ENCODE measurements at regions not wholly inside any gene's neighbourhood (a gene's known extent, or its start where the extent isn't known, plus 50 kb on each side); places are given as distances from the start of the nearest gene placed in this dataset.
A peak's percentile ranks its signal among the peaks of the same experiment; 100 is the strongest.
"Not testable (repeated sequence)": the region's sequence is repeated elsewhere in the genome, so short reads cannot be mapped to it uniquely, and the experiment has no call there.

DNA sequence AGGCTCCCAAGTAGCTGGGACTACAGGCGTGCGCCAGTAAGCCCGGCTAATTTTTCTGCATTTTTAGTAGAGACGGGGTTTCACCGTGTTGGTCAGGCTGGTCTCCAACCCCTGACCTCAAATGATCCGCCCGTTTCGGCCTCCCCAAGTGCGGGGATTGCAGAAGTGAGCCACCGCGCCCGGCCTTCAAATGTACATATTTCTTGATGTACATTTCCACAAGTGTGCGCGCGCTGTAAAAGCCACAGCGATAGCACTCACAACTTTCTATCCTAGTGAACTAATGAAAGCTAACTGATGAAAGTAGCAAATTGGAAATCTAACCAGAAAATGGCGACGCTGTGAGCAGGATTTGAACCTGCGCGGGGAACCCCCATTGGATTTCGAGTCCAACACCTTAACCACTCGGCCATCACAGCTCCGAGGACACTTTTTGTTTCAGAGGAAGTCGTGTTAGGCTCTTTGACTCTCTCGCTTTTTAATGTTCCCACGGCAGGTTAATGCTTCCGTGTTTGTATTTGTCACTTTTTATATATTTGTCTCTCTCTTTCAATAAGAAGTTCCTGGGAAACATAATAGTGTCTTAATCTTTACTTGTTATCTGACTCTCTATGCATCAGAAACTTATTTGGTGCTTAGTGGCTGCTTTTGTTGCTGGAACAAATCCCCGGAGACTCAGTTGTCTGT is 199.4 kb upstream of the ZNF184 start:
- in situ Hi-C loops (cut with HindIII; ENCODE audit: low pct_unique_long_range_greater_than_20kb, low sequenced_read_pairs): no loop called here
- DNase-seq (ENCODE audit: low read depth in 1 of 2, low spot score in 1 of 2): peak in 1 of 2 experiments; percentile 87
- no peak for TF ChIP-seq JUND (IDR thresholded peaks at IDR 0.05; ENCODE audit: low read depth)

- peak in 1 of 2 experiments; percentile 62 for DNase-seq (ENCODE audit: low read depth in 1 of 2, low spot score in 1 of 2)
- in situ Hi-C loops (cut with HindIII; ENCODE audit: low pct_unique_long_range_greater_than_20kb, low sequenced_read_pairs): no loop called here
- TF ChIP-seq JUND (IDR thresholded peaks at IDR 0.05; ENCODE audit: low read depth): no peak
These were observed 196.9 kb upstream of the ZNF184 start for GRCh38 chr6:27669624-27670301.

DNA sequence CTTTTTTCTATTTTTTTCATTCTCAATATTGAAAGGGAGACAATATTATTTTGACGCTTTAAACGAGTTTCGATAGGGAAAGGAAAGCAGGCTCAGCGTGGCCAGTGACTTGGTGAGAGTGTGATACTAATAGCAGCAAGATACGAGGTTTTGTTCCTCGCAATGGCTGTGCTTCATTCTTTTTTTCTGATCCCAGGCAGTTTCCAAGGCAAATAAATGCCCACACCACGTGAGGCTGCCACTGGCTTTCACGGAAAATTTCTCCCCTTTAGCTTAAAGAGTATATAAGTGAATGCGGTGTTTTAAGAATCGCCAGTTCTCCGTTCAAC is 196.4 kb upstream of the ZNF184 start:
- TF ChIP-seq JUND (IDR thresholded peaks at IDR 0.05; ENCODE audit: low read depth): no peak
- no peak for DNase-seq (ENCODE audit: low read depth in 1 of 2, low spot score in 1 of 2)
- in situ Hi-C loops (cut with HindIII; ENCODE audit: low pct_unique_long_range_greater_than_20kb, low sequenced_read_pairs): no loop called here

DNA sequence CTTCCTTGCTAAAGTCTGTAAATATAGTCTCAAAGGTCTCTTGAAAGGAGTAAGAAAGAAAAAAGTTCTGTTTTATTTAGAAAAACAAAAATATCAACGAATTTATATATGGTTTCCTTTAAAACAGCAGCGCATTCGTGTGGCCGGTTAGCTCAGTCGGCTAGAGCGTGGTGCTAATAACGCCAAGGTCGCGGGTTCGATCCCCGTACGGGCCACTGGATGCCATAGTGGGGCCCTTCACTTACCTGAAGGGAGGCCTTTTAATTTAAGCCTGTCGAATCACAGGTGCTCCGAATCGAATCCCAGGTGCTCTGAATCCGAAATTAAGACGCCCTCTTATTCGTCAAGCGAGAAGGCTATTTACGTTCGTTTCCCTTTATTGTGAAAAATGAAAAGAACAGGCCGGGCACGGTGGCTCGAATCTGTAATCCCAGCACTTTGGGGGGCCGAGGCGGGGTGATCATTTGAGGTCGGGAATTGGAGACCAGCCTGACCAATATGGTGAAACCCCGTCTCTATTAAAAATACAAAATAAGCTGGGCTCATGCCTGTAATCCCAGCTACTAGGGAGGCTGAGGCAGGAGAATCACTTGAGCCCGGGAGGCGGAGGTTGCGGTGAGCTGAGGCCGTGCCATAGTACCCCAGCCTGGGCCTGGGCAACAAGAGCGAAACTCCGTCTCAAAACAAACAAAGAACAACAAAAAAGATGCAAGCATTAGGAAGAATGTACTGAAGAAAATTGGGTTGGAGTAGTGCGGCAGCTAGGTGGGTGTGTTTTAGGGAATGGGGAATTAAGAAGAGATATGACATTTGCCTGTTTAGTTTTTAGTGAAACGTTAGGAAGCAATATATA is 195.8 kb upstream of the ZNF184 start:
- TF ChIP-seq JUND (IDR thresholded peaks at IDR 0.05; ENCODE audit: low read depth): no peak
- DNase-seq (ENCODE audit: low read depth in 1 of 2, low spot score in 1 of 2): peak in 1 of 2 experiments; percentile 81
- in situ Hi-C loops (cut with HindIII; ENCODE audit: low pct_unique_long_range_greater_than_20kb, low sequenced_read_pairs): no loop called here

DNA sequence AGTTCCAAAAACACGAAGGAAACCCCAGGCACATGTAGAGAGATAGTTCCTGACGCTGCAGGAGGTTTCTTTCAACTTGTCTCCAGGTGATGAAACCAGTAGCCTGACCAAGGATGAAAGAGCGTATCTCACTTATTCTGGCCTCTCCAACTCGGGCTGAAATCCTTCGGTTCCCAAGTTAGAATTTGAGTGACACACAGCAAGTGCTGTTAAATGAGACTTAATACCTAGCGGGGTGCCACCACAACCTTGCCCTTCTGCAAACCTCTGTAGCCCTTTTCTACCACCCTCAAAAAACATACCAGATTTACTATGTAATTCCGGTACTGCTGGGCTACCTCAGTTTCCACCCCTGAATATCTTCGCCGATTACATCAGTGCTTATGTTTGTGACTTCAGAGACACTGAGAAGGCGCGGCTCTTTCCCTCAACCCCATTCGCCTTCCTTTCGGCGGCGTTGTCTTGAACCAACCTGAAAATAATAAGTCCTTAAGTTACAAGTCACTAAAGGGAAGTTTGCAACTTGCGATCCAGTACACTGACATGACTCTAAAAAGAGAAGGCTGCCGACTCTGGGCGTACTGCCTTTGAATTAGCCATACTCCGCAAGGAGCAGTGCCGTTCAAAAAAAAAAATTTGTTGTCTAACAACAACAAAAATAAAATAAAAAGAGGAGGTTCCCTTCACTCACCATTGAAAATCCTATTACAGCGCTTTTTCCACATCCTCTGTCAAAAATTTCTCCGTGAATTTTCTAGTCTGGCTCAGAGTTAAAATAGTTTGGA is 194.9 kb upstream of the ZNF184 start:
- in situ Hi-C loops (cut with HindIII; ENCODE audit: low pct_unique_long_range_greater_than_20kb, low sequenced_read_pairs): no loop called here
- TF ChIP-seq JUND (IDR thresholded peaks at IDR 0.05; ENCODE audit: low read depth): no peak
- peak in 1 of 2 experiments; percentile 32 for DNase-seq (ENCODE audit: low read depth in 1 of 2, low spot score in 1 of 2)

- no peak for TF ChIP-seq JUND (IDR thresholded peaks at IDR 0.05; ENCODE audit: low read depth)
- no peak for DNase-seq (ENCODE audit: low read depth in 1 of 2, low spot score in 1 of 2)
These were observed 194.2 kb upstream of the ZNF184 start for GRCh38 chr6:27667016-27667656.

DNA sequence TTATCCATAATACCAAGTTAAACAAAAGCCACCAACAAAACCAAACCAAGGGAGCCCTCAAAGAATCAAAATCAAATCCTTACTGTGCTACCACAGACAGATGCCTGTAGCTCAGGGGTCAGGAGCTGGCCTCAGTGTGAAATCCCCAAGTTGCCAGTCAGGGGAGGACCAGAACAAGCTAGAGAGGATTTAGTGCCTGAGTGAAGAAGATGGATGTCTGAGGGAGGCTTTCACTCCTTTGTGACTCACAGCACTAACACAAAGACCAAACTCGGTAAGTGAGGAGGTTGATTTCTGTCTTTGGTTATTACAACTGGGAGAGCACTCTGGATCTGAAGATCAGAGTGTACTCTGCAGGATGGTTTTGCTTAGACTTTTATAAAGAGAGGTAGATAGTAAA is 189.9 kb upstream of the ZNF184 start:
- no peak for TF ChIP-seq JUND (IDR thresholded peaks at IDR 0.05; ENCODE audit: low read depth)
- in situ Hi-C loops (cut with HindIII; ENCODE audit: low pct_unique_long_range_greater_than_20kb, low sequenced_read_pairs): no loop called here
- no peak for DNase-seq (ENCODE audit: low read depth in 1 of 2, low spot score in 1 of 2)

More at GRCh38 chr6:27667016-27667656, 194.2 kb upstream of the ZNF184 start:
- in situ Hi-C loops (cut with HindIII; ENCODE audit: low pct_unique_long_range_greater_than_20kb, low sequenced_read_pairs): no loop called here

DNA sequence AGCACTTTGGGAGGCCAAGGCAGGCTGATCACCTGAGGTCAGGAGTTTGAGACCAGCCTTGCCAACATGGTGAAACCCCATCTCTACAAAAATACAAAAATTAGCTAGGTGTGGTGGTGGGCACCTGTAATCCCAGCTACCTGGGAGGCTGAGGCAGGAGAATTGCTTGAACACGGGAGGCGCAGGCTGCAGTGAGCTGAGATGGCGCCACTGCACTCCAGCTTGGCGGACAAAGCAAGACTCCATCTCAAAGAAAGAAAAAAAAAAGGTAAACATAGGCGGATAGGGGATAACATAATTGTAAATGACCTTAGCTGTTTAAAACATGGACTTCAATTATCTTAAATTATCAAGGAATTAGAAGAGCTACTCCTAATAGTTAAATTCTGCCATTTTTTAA is 189.3 kb upstream of the ZNF184 start:
- in situ Hi-C loops (cut with HindIII; ENCODE audit: low pct_unique_long_range_greater_than_20kb, low sequenced_read_pairs); DNase-seq (ENCODE audit: low read depth in 1 of 2, low spot score in 1 of 2): not testable (repeated sequence)

DNA sequence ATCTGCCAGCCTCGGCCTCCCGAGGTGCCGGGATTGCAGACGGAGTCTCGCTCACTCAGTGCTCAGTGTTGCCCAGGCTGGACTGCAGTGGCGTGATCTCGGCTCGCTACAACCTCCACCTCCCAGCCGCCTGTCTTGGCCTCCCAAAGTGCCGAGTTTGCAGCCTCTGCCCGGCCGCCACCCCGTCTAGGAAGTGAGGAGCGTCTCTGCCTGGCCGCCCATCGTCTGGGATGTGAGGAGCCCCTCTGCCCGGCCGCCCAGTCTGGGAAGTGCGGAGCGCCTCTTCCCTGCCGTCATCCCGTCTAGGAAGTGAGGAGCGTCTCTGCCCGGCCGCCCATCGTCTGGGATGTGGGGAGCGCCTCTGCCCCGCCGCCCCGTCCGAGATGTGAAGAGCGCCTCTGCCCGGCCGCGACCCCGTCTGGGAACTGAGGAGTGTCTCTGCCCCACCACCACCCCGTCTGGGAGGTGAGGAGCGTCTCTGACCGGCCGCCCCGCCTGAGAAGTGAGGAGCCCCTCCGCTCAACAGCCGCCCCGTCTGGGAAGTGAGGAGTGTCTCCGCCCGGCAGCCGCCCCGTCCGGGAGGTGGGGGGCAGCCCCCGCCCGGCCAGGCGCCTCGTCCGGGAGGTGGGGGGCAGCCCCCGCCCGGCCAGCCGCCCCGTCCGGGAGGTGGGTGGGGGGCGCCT is 180.4 kb upstream of the ZNF184 start:
- DNase-seq (ENCODE audit: low read depth in 1 of 2, low spot score in 1 of 2); in situ Hi-C loops (cut with HindIII; ENCODE audit: low pct_unique_long_range_greater_than_20kb, low sequenced_read_pairs): not testable (repeated sequence)

DNA sequence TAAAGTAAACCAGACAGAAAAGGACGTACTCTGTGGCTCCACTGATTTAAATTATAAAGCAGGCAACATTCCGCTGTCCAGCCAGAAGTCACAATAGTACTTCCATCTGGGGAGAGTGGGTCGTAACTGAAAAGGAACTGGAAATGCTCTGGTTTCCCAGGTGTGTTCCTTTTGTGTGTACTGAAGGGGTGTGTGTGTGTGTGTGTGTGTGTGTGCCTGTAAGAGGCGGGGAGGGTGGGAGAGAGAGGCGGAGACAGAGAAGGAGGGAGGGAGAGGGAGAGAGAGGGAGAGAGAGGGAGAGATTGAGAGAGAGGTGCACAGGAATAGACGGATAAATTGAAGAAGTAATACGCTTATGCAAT is 178.4 kb upstream of the ZNF184 start:
- in situ Hi-C loops (cut with HindIII; ENCODE audit: low pct_unique_long_range_greater_than_20kb, low sequenced_read_pairs): no loop called here
- no peak for DNase-seq (ENCODE audit: low read depth in 1 of 2, low spot score in 1 of 2)
- no peak for TF ChIP-seq JUND (IDR thresholded peaks at IDR 0.05; ENCODE audit: low read depth)

DNA sequence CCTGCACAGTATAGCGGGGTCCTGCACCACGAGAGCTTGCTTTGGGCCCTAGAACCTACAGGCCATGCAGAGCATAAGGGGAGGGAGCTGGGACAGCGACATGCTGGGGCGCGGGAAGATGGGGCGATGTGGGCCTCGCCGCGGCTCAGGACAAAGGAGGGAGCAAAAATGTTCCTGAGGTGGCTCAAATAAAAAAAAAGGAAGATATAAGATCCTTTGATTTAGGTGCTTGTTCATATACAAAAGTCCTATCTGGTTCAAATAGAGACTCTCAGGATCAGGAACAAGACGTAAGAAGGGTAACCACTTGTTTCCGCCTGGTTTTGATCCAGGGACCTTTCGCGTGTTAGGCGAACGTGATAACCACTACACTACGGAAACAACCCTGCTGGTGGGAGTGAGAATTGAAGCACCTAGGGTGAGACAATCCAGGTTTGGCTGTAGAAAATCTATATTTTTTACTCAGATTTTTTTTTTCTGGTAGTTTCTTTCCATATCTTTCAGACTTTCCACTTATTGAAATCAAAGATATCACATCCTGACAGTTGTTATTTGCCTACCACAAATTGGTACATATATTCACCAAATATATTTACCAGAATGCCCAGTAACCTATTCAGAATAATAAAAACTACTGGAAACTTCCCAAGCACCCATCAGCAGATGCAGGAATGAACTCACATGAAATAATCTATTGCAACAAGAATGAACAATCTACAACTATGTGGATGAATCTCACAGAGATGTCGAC is 177.9 kb upstream of the ZNF184 start:
- TF ChIP-seq JUND (IDR thresholded peaks at IDR 0.05; ENCODE audit: low read depth): no peak
- in situ Hi-C loops (cut with HindIII; ENCODE audit: low pct_unique_long_range_greater_than_20kb, low sequenced_read_pairs): no loop called here
- DNase-seq (ENCODE audit: low read depth in 1 of 2, low spot score in 1 of 2): peak in 1 of 2 experiments; percentile 64
